H9 (cell line): ENCODE measurements at regions not wholly inside any gene's neighbourhood (a gene's known extent, or its start where the extent isn't known, plus 50 kb on each side); places are given as distances from the start of the nearest gene placed in this dataset.

Source experiments
- DNase-seq: peaks from one replicate; pipeline ENCODE4 v3.0.0-alpha.2; 2017
- H2AFZ ChIP-seq: one replicate; pipeline ENCODE4 v1.6.1; 2013; ENCODE audit warnings: mild to moderate bottlenecking, low read length, control low read depth, moderate library complexity
- H2AK5ac ChIP-seq: 2 replicates; pipeline ENCODE4 v1.6.1; 2013; ENCODE audit warnings: low read length, control low read depth, mixed read lengths; ENCODE audit not compliant: insufficient read length
- H2BK120ac ChIP-seq: one replicate; pipeline ENCODE4 v1.6.1; 2013; ENCODE audit warnings: low read depth, mild to moderate bottlenecking, low read length, control low read depth, inconsistent platforms; ENCODE audit not compliant: poor library complexity, severe bottlenecking
- H2BK12ac ChIP-seq: 2 replicates; pipeline ENCODE4 v1.6.1; 2013; ENCODE audit warnings: low read length, control low read depth, mixed read lengths, low read depth; ENCODE audit not compliant: insufficient read length
- H2BK15ac ChIP-seq: 2 replicates; pipeline ENCODE4 v1.6.1; 2013; ENCODE audit warnings: low read depth, low read length, control low read depth
- H2BK20ac ChIP-seq: one replicate; pipeline ENCODE4 v1.6.1; 2013; ENCODE audit warnings: low read depth, mild to moderate bottlenecking, low read length, control low read depth, inconsistent platforms; ENCODE audit not compliant: poor library complexity, severe bottlenecking
- H2BK5ac ChIP-seq: 2 replicates; pipeline ENCODE4 v1.6.1; 2013; ENCODE audit warnings: low read length, control low read depth, mixed read lengths; ENCODE audit not compliant: insufficient read length
- H3K14ac ChIP-seq: 2 replicates; pipeline ENCODE4 v1.6.1; 2013; ENCODE audit warnings: low read length, control low read depth; ENCODE audit not compliant: insufficient read depth
- H3K18ac ChIP-seq: 2 replicates; pipeline ENCODE4 v1.6.1; 2013; ENCODE audit warnings: low read depth, mild to moderate bottlenecking, mixed read lengths, low read length, control low read depth; ENCODE audit not compliant: insufficient read length
- H3K23ac ChIP-seq: 2 replicates; pipeline ENCODE4 v1.6.1; 2013; ENCODE audit warnings: low read length, control low read depth, mixed read lengths, low read depth; ENCODE audit not compliant: insufficient read length
- H3K23me2 ChIP-seq: 2 replicates; pipeline ENCODE4 v1.6.1; 2013; ENCODE audit warnings: low read depth, mild to moderate bottlenecking, mixed read lengths, low read length, control low read depth; ENCODE audit not compliant: insufficient read length, poor library complexity, severe bottlenecking
- H3K27ac ChIP-seq: 2 replicates; pipeline ENCODE4 v1.5.1; 2013; ENCODE audit warnings: low read length, control low read depth, mixed read lengths, low read depth; ENCODE audit not compliant: insufficient read length
- H3K27me3 ChIP-seq: 2 replicates; pipeline ENCODE4 v1.6.1; 2013; ENCODE audit warnings: low read length, control low read depth, inconsistent platforms; ENCODE audit not compliant: insufficient read depth
- H3K4ac ChIP-seq: 2 replicates; pipeline ENCODE4 v1.6.1; 2013; ENCODE audit warnings: low read depth, mild to moderate bottlenecking, control low read depth, inconsistent platforms, low read length, moderate library complexity
- H3K4me1 ChIP-seq: 2 replicates; pipeline ENCODE4 v1.6.1; 2013; ENCODE audit warnings: low read length, control low read depth, inconsistent platforms; ENCODE audit not compliant: insufficient read depth
- H3K4me2 ChIP-seq: 2 replicates; pipeline ENCODE4 v1.6.1; 2013; ENCODE audit warnings: low read length, control low read depth, mixed read lengths; ENCODE audit not compliant: insufficient read length, insufficient read depth
- H3K56ac ChIP-seq: 2 replicates; pipeline ENCODE4 v1.6.1; 2013; ENCODE audit warnings: low read depth, mild to moderate bottlenecking, mixed read lengths, low read length, control low read depth; ENCODE audit not compliant: insufficient read length
- H3K79me1 ChIP-seq: 2 replicates; pipeline ENCODE4 v1.6.1; 2013; ENCODE audit warnings: low read depth, mild to moderate bottlenecking, moderate library complexity, low read length, control low read depth, inconsistent platforms; ENCODE audit not compliant: insufficient read depth, poor library complexity, severe bottlenecking
- H3K79me2 ChIP-seq: 2 replicates; pipeline ENCODE4 v1.6.1; 2013; ENCODE audit warnings: low read length, control low read depth, inconsistent platforms; ENCODE audit not compliant: insufficient read depth
- H3K9ac ChIP-seq: 2 replicates; pipeline ENCODE4 v1.6.1; 2013; ENCODE audit warnings: low read length, control low read depth, mixed read lengths; ENCODE audit not compliant: insufficient read length; ENCODE audit errors: extremely low read depth
- H3K9me3 ChIP-seq: one replicate; pipeline ENCODE4 v1.6.1; 2013; ENCODE audit warnings: low read depth, low read length, inconsistent platforms; ENCODE audit not compliant: control insufficient read depth
- H3T11ph ChIP-seq: one replicate; pipeline ENCODE4 v1.6.1; 2013; ENCODE audit warnings: mild to moderate bottlenecking, low read length, control low read depth, inconsistent platforms
- H4K20me1 ChIP-seq: one replicate; pipeline ENCODE4 v1.6.1; 2013; ENCODE audit not compliant: control insufficient read depth, insufficient read length, insufficient read depth
- H4K5ac ChIP-seq: 2 replicates; pipeline ENCODE4 v1.6.1; 2013; ENCODE audit warnings: low read depth, mild to moderate bottlenecking, mixed read lengths, low read length, control low read depth; ENCODE audit not compliant: insufficient read length
- H4K8ac ChIP-seq: replicated peaks from 2 replicates; pipeline ENCODE4 v1.6.1; 2013; ENCODE audit warnings: low read length, control low read depth, mixed read lengths, low read depth; ENCODE audit not compliant: insufficient read length
- H4K91ac ChIP-seq: 2 replicates; pipeline ENCODE4 v1.6.1; 2013; ENCODE audit warnings: low read depth, mild to moderate bottlenecking, moderate library complexity, mixed read lengths, low read length, control low read depth; ENCODE audit not compliant: insufficient read length
- H3K27ac Mint-ChIP-seq, 3 experiments: 2 replicates in 2 of 3; 3 replicates in 1 of 3; pipeline ENCODE4 v1.8.0; 2020 to 2021; ENCODE audit warnings: mixed read lengths in 3 of 3, mild to moderate bottlenecking in 1 of 3, moderate library complexity in 1 of 3
- H3K27me3 Mint-ChIP-seq: 2 replicates; pipeline ENCODE4 v1.8.0; 2021; ENCODE audit warnings: low read depth, mild to moderate bottlenecking, moderate library complexity, mixed read lengths
- H3K36me3 Mint-ChIP-seq, 3 experiments: 2 replicates in 2 of 3; 3 replicates in 1 of 3; pipeline ENCODE4 v1.8.0; 2020 to 2021; ENCODE audit warnings: low read depth in 3 of 3, mixed read lengths in 3 of 3; ENCODE audit not compliant: insufficient read depth in 1 of 3
- H3K4me1 Mint-ChIP-seq, 2 experiments: 2 replicates each; pipeline ENCODE4 v1.8.0; 2020; ENCODE audit warnings: mixed read lengths in 2 of 2
- H3K4me3 Mint-ChIP-seq, 2 experiments: 2 replicates in 1 of 2; 3 replicates in 1 of 2; pipeline ENCODE4 v1.8.0; 2020 to 2021; ENCODE audit warnings: mild to moderate bottlenecking in 2 of 2, mixed read lengths in 2 of 2, moderate library complexity in 1 of 2
- H3K9me3 Mint-ChIP-seq, 2 experiments: 2 replicates in 1 of 2; 3 replicates in 1 of 2; pipeline ENCODE4 v1.8.0; 2020; ENCODE audit warnings: mild to moderate bottlenecking in 2 of 2, mixed read lengths in 2 of 2, moderate library complexity in 1 of 2
- TF ChIP-seq, protein P1 (sequence below): fragments of 200-600 bp; sonication (generic); conservative IDR thresholded peaks from 3 replicates; pipeline ENCODE4 v1.8.0; 2021; ENCODE audit warnings: antibody characterized with exemption, mild to moderate bottlenecking

DNA sequence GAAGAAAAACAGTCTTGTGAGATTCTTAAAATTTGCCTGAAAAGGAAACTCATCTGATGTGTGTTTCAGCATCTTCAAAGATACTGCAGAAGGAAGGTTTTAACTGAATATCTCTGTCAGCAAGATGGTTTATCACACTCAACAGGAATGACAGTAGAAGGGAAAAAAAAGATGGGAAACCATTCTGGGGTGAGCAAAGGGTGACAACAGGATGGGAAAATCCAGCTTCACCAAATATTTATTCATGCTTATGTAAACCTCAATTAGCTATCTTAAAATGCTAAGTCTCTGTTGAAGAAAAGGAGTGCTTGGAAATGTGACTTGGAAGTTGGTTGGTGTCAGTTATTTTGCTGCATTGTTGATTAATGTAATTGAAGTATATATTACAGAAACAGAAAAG, 82.2 kb downstream of the FZD1 start:
- Mint-ChIP-seq H3K27ac (no peak overlapping the region), H3K36me3 (no peaks in the 10 kb centered on the region), H3K4me3 (no peak overlapping the region), H3K4me1 (0 out of 4 replicates have a peak, but pooled peaks cover 0 to 4% of the 10 kb centered on the region in 2 experiments), H3K9me3 (no peaks in the 10 kb centered on the region), H3K27me3 (peaks cover 96% of the 10 kb centered on the region)
- H4K20me1 ChIP-seq = no peaks in the 10 kb centered on the region
- peaks cover 8% of the 10 kb centered on the region; the same call in 1 of the 2 replicates for H3K27me3 ChIP-seq
- H3K9me3 ChIP-seq = no peaks in the 10 kb centered on the region
- no peak overlapping the region for H3K23ac ChIP-seq
- no peak overlapping the region for H3K14ac ChIP-seq
- no peak overlapping the region for H4K8ac ChIP-seq
- H2BK12ac ChIP-seq = no peak overlapping the region
- TF ChIP-seq, protein P1, sequence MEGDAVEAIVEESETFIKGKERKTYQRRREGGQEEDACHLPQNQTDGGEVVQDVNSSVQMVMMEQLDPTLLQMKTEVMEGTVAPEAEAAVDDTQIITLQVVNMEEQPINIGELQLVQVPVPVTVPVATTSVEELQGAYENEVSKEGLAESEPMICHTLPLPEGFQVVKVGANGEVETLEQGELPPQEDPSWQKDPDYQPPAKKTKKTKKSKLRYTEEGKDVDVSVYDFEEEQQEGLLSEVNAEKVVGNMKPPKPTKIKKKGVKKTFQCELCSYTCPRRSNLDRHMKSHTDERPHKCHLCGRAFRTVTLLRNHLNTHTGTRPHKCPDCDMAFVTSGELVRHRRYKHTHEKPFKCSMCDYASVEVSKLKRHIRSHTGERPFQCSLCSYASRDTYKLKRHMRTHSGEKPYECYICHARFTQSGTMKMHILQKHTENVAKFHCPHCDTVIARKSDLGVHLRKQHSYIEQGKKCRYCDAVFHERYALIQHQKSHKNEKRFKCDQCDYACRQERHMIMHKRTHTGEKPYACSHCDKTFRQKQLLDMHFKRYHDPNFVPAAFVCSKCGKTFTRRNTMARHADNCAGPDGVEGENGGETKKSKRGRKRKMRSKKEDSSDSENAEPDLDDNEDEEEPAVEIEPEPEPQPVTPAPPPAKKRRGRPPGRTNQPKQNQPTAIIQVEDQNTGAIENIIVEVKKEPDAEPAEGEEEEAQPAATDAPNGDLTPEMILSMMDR = no peak
- H3K27ac ChIP-seq = no peak overlapping the region
- no peak overlapping the region for H4K5ac ChIP-seq
- H3K18ac ChIP-seq = no peak overlapping the region
- no peak overlapping the region for H3T11ph ChIP-seq
- H2BK5ac ChIP-seq = no peak overlapping the region
- no peak overlapping the region for H3K4ac ChIP-seq
- no peak overlapping the region for H4K91ac ChIP-seq
- DNase-seq = no peak
- H3K4me1 ChIP-seq = no peaks in the 10 kb centered on the region
- no peaks in the 10 kb centered on the region for H3K23me2 ChIP-seq
- no peaks in the 10 kb centered on the region for H3K79me1 ChIP-seq
- no peaks in the 10 kb centered on the region for H3K79me2 ChIP-seq
- H3K9ac ChIP-seq = no peak overlapping the region
- H3K4me2 ChIP-seq = no peak overlapping the region
- no peak overlapping the region for H2BK120ac ChIP-seq
- H2BK20ac ChIP-seq = no peak overlapping the region
- no peak overlapping the region for H3K56ac ChIP-seq
- H2AK5ac ChIP-seq = no peak overlapping the region
- H2BK15ac ChIP-seq = no peak overlapping the region
- H2AFZ ChIP-seq = no peak overlapping the region
